ENCODE measurements at regions not wholly inside any gene's neighbourhood (a gene's known extent, or its start where the extent isn't known, plus 50 kb on each side); places are given as distances from the start of the nearest gene placed in this dataset.

DNA sequence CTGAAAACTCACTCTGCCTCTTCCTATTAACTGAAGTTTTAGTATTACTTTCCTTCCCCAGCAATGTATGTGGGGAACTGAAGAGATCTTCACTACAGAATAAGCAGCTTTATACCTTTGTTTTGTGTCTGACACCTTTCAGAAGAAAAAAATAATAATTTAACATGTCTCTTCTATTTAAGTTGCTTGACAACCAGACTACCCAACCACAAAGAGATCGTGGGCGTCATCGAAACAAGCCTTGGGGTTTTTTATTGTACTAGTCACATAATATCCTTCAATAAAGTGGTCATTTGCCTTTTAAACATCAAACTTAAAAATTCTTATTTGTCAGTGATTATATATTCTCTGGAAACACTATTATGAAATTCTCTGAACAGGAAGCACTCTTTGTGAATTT is 123.7 kb downstream of the CHD9NB start:
- H3K79me2 ChIP-seq (ENCODE audit: control insufficient read depth, insufficient read depth, low read length), result no peaks in the 10 kb centered on the region
- H3K4ac ChIP-seq (ENCODE audit: low read depth, low read length), result no peak overlapping the region
- no peak overlapping the region for H2BK120ac ChIP-seq (ENCODE audit: low read depth, low read length)
- H4K5ac ChIP-seq (ENCODE audit: low read length), result no peak overlapping the region
- DNase-seq, result no peak
- no peak overlapping the region for H2BK5ac ChIP-seq (ENCODE audit: low read length)
- no CpG with 5 or more reads among the region's 3 CpGs for WGBS (ENCODE audit: extremely low coverage, insufficient coverage, low lambda C conversion rate)
- no peak overlapping the region for H3K4me2 ChIP-seq (ENCODE audit: low read length)
- H3K4me3 ChIP-seq (ENCODE audit: low read length), result no peak overlapping the region
- H4K8ac ChIP-seq (ENCODE audit: low read depth, low read length), result no peak overlapping the region
- H2AK5ac ChIP-seq (ENCODE audit: low read length), result no peak overlapping the region
- H3K23ac ChIP-seq (ENCODE audit: low read length), result no peak overlapping the region
- no peak overlapping the region for H3K27ac ChIP-seq (ENCODE audit: low read depth, low read length)
- no peaks in the 10 kb centered on the region for H3K36me3 ChIP-seq (ENCODE audit: control insufficient read depth, insufficient read depth, low read length)
- H3K56ac ChIP-seq (ENCODE audit: low read length), result no peak overlapping the region
- no peak overlapping the region for H3K18ac ChIP-seq (ENCODE audit: low read length)
- H2BK15ac ChIP-seq (replicated peaks; ENCODE audit: low read depth), result no peak overlapping the region
- no peaks in the 10 kb centered on the region for H3K79me1 ChIP-seq (ENCODE audit: low read length)
- no peaks in the 10 kb centered on the region for H3K4me1 ChIP-seq (ENCODE audit: control insufficient read depth, low read depth, low read length)
- no peaks in the 10 kb centered on the region for H3K27me3 ChIP-seq (ENCODE audit: insufficient read depth, low read length, poor library complexity)
- no peak overlapping the region for H3K9ac ChIP-seq (ENCODE audit: low read length)

DNA sequence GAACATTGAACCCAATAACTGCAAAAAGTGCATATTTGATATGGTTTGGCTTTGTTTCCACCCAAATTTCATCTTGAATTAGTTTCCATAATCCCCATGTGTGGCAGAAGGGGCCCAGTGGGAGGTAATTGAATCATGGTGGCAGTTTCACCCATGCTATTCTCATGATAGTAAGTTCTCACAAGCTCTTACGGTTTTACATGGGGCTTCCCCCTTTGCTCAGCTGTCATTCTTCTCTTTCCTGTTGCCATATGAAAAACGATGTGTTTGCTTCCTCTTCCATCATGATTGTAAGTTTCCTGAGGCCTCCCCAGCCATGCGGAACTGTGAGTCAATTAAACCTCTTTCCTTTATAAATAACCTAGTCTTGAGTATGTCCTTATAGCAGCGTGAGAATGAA is 127.6 kb downstream of the CHD9NB start:
- Histone ChIP-seq H3K18ac (ENCODE audit: low read length) (no peak overlapping the region), H2BK120ac (ENCODE audit: low read depth, low read length) (no peak overlapping the region), H3K4me1 (ENCODE audit: control insufficient read depth, low read depth, low read length) (no peaks in the 10 kb centered on the region), H3K27me3 (ENCODE audit: insufficient read depth, low read length, poor library complexity) (no peaks in the 10 kb centered on the region), H3K4ac (ENCODE audit: low read depth, low read length) (no peak overlapping the region), H2AK5ac (ENCODE audit: low read length) (no peak overlapping the region), H3K4me2 (ENCODE audit: low read length) (no peak overlapping the region), H3K4me3 (ENCODE audit: low read length) (no peak overlapping the region), H3K56ac (ENCODE audit: low read length) (no peak overlapping the region), H3K79me1 (ENCODE audit: low read length) (no peaks in the 10 kb centered on the region), H3K79me2 (ENCODE audit: control insufficient read depth, insufficient read depth, low read length) (no peaks in the 10 kb centered on the region), H3K23ac (ENCODE audit: low read length) (no peak overlapping the region), H2BK5ac (ENCODE audit: low read length) (no peak overlapping the region), H3K27ac (ENCODE audit: low read depth, low read length) (no peak overlapping the region), H2BK15ac (replicated peaks; ENCODE audit: low read depth) (no peak overlapping the region), H3K9ac (ENCODE audit: low read length) (no peak overlapping the region), H4K5ac (ENCODE audit: low read length) (no peak overlapping the region), H4K8ac (ENCODE audit: low read depth, low read length) (no peak overlapping the region), H3K36me3 (ENCODE audit: control insufficient read depth, insufficient read depth, low read length) (no peaks in the 10 kb centered on the region)
- DNase-seq, result no peak
- WGBS (ENCODE audit: extremely low coverage, insufficient coverage, low lambda C conversion rate), result no CpG with 5 or more reads among the region's 4 CpGs

DNA sequence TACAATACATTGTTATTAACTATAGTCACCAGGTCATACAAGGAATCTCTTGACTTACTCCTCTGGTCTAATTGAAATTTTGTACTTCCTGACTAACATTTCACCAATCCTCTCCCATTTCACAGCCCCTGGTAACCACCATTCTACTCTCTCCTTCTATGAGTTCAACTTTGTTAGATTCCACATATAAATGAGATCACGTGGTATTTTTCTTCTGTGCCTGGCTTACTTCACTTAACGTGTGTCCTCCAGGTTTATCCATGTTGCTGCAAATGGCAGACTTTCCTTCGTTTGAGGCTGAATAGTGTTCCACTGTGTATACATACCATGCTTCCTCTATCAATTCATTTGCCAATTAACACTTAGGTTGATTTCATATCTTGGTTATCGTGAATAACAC is 128.5 kb downstream of the CHD9NB start:
- no peak for DNase-seq
- H3K79me2 ChIP-seq (ENCODE audit: control insufficient read depth, insufficient read depth, low read length), result no peaks in the 10 kb centered on the region
- H3K4me2 ChIP-seq (ENCODE audit: low read length), result no peak overlapping the region
- H4K5ac ChIP-seq (ENCODE audit: low read length), result no peak overlapping the region
- no peak overlapping the region for H2BK5ac ChIP-seq (ENCODE audit: low read length)
- H3K36me3 ChIP-seq (ENCODE audit: control insufficient read depth, insufficient read depth, low read length), result no peaks in the 10 kb centered on the region
- H3K27me3 ChIP-seq (ENCODE audit: insufficient read depth, low read length, poor library complexity), result no peaks in the 10 kb centered on the region
- no peaks in the 10 kb centered on the region for H3K4me1 ChIP-seq (ENCODE audit: control insufficient read depth, low read depth, low read length)
- no peak overlapping the region for H3K23ac ChIP-seq (ENCODE audit: low read length)
- no peak overlapping the region for H2AK5ac ChIP-seq (ENCODE audit: low read length)
- no peak overlapping the region for H3K9ac ChIP-seq (ENCODE audit: low read length)
- no peak overlapping the region for H3K27ac ChIP-seq (ENCODE audit: low read depth, low read length)
- H2BK120ac ChIP-seq (ENCODE audit: low read depth, low read length), result no peak overlapping the region
- H4K8ac ChIP-seq (ENCODE audit: low read depth, low read length), result no peak overlapping the region
- H2BK15ac ChIP-seq (replicated peaks; ENCODE audit: low read depth), result no peak overlapping the region
- H3K79me1 ChIP-seq (ENCODE audit: low read length), result no peaks in the 10 kb centered on the region
- H3K4ac ChIP-seq (ENCODE audit: low read depth, low read length), result no peak overlapping the region
- no peak overlapping the region for H3K4me3 ChIP-seq (ENCODE audit: low read length)
- no CpG with 5 or more reads among the region's 4 CpGs for WGBS (ENCODE audit: extremely low coverage, insufficient coverage, low lambda C conversion rate)
- H3K18ac ChIP-seq (ENCODE audit: low read length), result no peak overlapping the region
- H3K56ac ChIP-seq (ENCODE audit: low read length), result no peak overlapping the region

DNA sequence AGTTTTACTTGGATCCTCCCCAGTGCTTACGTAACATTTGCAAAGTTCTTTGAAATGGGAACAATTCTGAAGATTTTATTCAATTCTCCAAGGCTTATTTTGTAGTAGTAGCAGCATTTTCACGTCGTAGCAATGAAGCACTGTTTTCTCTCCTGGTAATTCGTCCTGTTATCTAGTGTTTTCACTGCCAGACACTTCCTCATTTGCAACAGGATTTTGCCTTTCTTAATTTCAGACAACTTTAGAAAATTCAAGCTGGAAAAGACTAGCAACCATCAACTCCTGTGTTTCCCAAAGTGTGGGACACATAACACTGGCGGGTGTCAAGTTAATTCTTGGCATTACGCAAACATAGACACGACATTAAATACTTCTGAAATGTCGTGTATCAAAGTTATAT is 131.6 kb downstream of the CHD9NB start:
- Histone ChIP-seq H2AK5ac (ENCODE audit: low read length) (no peak overlapping the region), H2BK5ac (ENCODE audit: low read length) (no peak overlapping the region), H3K4me1 (ENCODE audit: control insufficient read depth, low read depth, low read length) (no peaks in the 10 kb centered on the region), H3K27ac (ENCODE audit: low read depth, low read length) (no peak overlapping the region), H2BK120ac (ENCODE audit: low read depth, low read length) (no peak overlapping the region), H3K18ac (ENCODE audit: low read length) (no peak overlapping the region), H3K79me2 (ENCODE audit: control insufficient read depth, insufficient read depth, low read length) (no peaks in the 10 kb centered on the region), H3K79me1 (ENCODE audit: low read length) (no peaks in the 10 kb centered on the region), H3K23ac (ENCODE audit: low read length) (no peak overlapping the region), H3K9ac (ENCODE audit: low read length) (no peak overlapping the region), H3K4ac (ENCODE audit: low read depth, low read length) (no peak overlapping the region), H3K56ac (ENCODE audit: low read length) (no peak overlapping the region), H3K36me3 (ENCODE audit: control insufficient read depth, insufficient read depth, low read length) (no peaks in the 10 kb centered on the region), H4K8ac (ENCODE audit: low read depth, low read length) (no peak overlapping the region), H3K27me3 (ENCODE audit: insufficient read depth, low read length, poor library complexity) (no peaks in the 10 kb centered on the region), H2BK15ac (replicated peaks; ENCODE audit: low read depth) (no peak overlapping the region), H3K4me2 (ENCODE audit: low read length) (no peak overlapping the region), H4K5ac (ENCODE audit: low read length) (no peak overlapping the region), H3K4me3 (ENCODE audit: low read length) (no peak overlapping the region)
- DNase-seq, result no peak
- no CpG with 5 or more reads among the region's 8 CpGs for WGBS (ENCODE audit: extremely low coverage, insufficient coverage, low lambda C conversion rate)

DNA sequence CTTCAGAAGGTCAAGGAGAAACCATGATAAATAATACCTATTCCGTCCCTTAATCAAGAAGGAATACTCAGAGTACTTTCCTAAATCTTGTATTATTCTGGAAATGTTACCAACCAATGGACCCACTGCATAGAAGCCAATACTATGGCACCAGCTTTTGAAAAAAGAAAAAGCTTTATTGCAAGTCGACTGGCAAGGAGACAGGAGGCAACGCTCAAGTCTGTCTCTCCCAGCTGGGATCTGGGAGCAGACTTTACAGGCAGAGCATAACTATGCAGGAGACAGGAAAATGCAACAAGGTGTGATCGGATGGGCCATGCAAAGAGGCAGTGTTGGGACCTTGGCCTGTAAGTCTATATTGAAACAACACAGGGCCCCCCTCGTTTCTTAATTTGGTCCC is 132.4 kb downstream of the CHD9NB start:
- Histone ChIP-seq H4K8ac (ENCODE audit: low read depth, low read length) (no peak overlapping the region), H2BK120ac (ENCODE audit: low read depth, low read length) (no peak overlapping the region), H3K79me1 (ENCODE audit: low read length) (no peaks in the 10 kb centered on the region), H3K27me3 (ENCODE audit: insufficient read depth, low read length, poor library complexity) (no peaks in the 10 kb centered on the region), H3K79me2 (ENCODE audit: control insufficient read depth, insufficient read depth, low read length) (no peaks in the 10 kb centered on the region), H2AK5ac (ENCODE audit: low read length) (no peak overlapping the region), H2BK5ac (ENCODE audit: low read length) (no peak overlapping the region), H3K4me2 (ENCODE audit: low read length) (no peak overlapping the region), H3K18ac (ENCODE audit: low read length) (no peak overlapping the region), H3K4me1 (ENCODE audit: control insufficient read depth, low read depth, low read length) (no peaks in the 10 kb centered on the region), H3K4me3 (ENCODE audit: low read length) (no peak overlapping the region), H3K27ac (ENCODE audit: low read depth, low read length) (no peak overlapping the region), H3K23ac (ENCODE audit: low read length) (no peak overlapping the region), H3K56ac (ENCODE audit: low read length) (no peak overlapping the region), H3K4ac (ENCODE audit: low read depth, low read length) (no peak overlapping the region), H3K9ac (ENCODE audit: low read length) (no peak overlapping the region), H2BK15ac (replicated peaks; ENCODE audit: low read depth) (no peak overlapping the region), H4K5ac (ENCODE audit: low read length) (no peak overlapping the region), H3K36me3 (ENCODE audit: control insufficient read depth, insufficient read depth, low read length) (no peaks in the 10 kb centered on the region)
- no CpG with 5 or more reads among the region's 5 CpGs for WGBS (ENCODE audit: extremely low coverage, insufficient coverage, low lambda C conversion rate)
- DNase-seq, result no peak

DNA sequence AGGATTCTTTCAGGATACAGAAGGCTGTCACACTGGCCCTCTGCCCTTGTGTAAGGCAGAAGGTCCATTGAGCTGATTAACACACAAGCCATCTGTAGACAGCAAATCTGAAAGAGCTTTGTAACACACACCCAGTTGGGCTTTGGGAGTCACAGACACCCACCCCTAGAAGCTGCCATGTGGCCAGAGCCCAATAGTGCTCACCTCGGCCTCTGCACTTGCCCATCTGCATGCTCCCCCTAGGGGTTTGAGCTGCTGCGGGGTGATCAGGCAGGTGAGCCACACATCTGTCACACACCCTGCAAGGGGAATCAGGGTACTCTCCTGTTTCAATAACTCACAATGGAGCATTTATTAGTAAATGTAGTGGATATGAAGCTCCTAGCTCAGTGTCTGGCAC is 138.3 kb downstream of the CHD9NB start:
- H3K79me2 ChIP-seq (ENCODE audit: control insufficient read depth, insufficient read depth, low read length), result no peaks in the 10 kb centered on the region

More for the DNA sequence above, 138.3 kb downstream of the CHD9NB start:
- H3K9ac ChIP-seq (ENCODE audit: low read length), result no peak overlapping the region
- H3K4me2 ChIP-seq (ENCODE audit: low read length), result no peak overlapping the region
- H3K36me3 ChIP-seq (ENCODE audit: control insufficient read depth, insufficient read depth, low read length), result no peaks in the 10 kb centered on the region
- DNase-seq, result no peak
- H3K79me1 ChIP-seq (ENCODE audit: low read length), result no peaks in the 10 kb centered on the region
- H4K5ac ChIP-seq (ENCODE audit: low read length), result no peak overlapping the region
- no peak overlapping the region for H2BK5ac ChIP-seq (ENCODE audit: low read length)
- H4K8ac ChIP-seq (ENCODE audit: low read depth, low read length), result no peak overlapping the region
- no peak overlapping the region for H2BK15ac ChIP-seq (replicated peaks; ENCODE audit: low read depth)
- H3K4me3 ChIP-seq (ENCODE audit: low read length), result no peak overlapping the region
- H3K18ac ChIP-seq (ENCODE audit: low read length), result no peak overlapping the region
- no peaks in the 10 kb centered on the region for H3K4me1 ChIP-seq (ENCODE audit: control insufficient read depth, low read depth, low read length)
- H3K4ac ChIP-seq (ENCODE audit: low read depth, low read length), result no peak overlapping the region
- no peak overlapping the region for H2BK120ac ChIP-seq (ENCODE audit: low read depth, low read length)
- H2AK5ac ChIP-seq (ENCODE audit: low read length), result no peak overlapping the region
- no CpG with 5 or more reads among the region's 2 CpGs for WGBS (ENCODE audit: extremely low coverage, insufficient coverage, low lambda C conversion rate)
- no peak overlapping the region for H3K56ac ChIP-seq (ENCODE audit: low read length)
- H3K23ac ChIP-seq (ENCODE audit: low read length), result no peak overlapping the region
- no peak overlapping the region for H3K27ac ChIP-seq (ENCODE audit: low read depth, low read length)
- no peaks in the 10 kb centered on the region for H3K27me3 ChIP-seq (ENCODE audit: insufficient read depth, low read length, poor library complexity)

Data from mesendoderm (in vitro differentiated cells).